Hematopoietic multipotent progenitor cell treated with erythropoietin and hydrocortisone succinate and interleukin-3 and kit ligand, for 8 days (in vitro differentiated cells): ENCODE measurements at regions not wholly inside any gene's neighbourhood (a gene's known extent, or its start where the extent isn't known, plus 50 kb on each side); places are given as distances from the start of the nearest gene placed in this dataset.
"Not testable (repeated sequence)": the region's sequence is repeated elsewhere in the genome, so short reads cannot be mapped to it uniquely, and the experiment has no call there.

Source experiments
- DNase-seq: peaks from one replicate; pipeline ENCODE4 v3.0.0-alpha.2; 2015

GRCh38 chr17:13131225-13131624 lies 113.4 kb upstream of the ELAC2 start:
- DNase-seq, result no peak

DNA sequence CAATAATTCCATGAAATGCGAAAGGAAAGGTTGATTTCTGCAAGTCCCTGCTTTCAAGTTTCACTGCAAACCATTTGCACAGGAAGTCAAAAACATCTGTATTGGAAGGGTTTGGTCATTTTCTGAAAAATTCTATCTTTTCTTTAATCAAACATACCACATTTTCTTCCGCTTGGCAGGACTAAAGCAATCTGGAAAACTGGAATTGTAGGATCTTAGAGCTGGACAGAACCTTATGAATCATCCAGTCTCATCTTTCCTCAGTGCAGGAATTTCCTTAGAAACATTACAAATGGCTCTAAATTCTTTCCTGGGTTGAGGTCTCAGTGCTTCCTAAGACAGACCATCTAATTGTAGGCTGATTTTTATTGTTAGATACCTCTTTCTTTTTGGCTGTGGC lies 111.5 kb upstream of the ELAC2 start:
- no peak for DNase-seq

GRCh38 chr17:13128676-13129075 lies 110.8 kb upstream of the ELAC2 start:
- DNase-seq, result no peak

GRCh38 chr17:13127921-13128602 lies 110.2 kb upstream of the ELAC2 start:
- DNase-seq, result no peak

GRCh38 chr17:13120864-13121263 lies 103.0 kb upstream of the ELAC2 start:
- no peak for DNase-seq

DNA sequence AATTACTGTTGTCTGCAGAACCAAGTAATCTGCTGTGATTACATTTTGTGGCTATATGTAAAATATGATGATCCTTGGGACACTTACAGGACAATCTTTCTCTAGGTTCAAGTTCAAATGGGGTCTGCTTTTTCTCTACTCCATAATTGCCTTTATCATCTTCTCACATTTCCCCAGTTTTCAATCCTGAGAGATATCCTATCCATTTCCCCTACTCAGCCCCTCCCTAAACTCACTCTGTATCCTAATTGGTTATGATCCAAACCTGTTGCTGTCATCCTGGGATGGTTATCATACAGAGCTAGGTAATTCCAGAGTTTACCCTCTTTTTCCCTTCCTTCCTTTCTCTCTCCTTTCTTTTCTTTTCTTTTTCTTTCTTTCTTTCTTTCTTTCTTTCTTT lies 100.5 kb upstream of the ELAC2 start:
- DNase-seq, result no peak

- no peak for DNase-seq
Measured at GRCh38 chr17:13117616-13118015, 99.8 kb upstream of the ELAC2 start.

DNA sequence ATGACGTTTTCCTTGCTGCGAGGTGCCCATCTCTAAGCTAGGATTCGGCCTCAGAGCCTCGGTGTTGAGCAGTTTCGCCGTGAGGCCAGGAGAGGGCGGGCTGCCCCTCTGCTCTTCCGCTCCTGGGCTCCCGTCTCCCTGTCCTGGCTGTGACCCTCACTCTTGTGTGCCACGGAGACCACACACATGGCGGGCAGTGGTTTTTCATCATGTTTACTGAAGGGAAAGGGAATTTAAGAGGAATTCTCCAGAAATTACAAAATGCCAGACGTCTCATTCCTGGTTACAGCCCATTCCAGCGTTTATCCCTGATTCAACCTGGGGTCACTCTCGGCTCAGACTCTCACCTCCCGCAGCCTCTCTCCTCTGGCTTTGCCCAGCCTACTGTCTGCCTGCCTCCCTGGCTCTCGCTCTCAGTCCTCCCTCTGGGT lies 96.8 kb upstream of the ELAC2 start:
- peak; percentile 3 for DNase-seq

- no peak for DNase-seq
Measured at GRCh38 chr17:13113821-13114525, 96.1 kb upstream of the ELAC2 start.

DNA sequence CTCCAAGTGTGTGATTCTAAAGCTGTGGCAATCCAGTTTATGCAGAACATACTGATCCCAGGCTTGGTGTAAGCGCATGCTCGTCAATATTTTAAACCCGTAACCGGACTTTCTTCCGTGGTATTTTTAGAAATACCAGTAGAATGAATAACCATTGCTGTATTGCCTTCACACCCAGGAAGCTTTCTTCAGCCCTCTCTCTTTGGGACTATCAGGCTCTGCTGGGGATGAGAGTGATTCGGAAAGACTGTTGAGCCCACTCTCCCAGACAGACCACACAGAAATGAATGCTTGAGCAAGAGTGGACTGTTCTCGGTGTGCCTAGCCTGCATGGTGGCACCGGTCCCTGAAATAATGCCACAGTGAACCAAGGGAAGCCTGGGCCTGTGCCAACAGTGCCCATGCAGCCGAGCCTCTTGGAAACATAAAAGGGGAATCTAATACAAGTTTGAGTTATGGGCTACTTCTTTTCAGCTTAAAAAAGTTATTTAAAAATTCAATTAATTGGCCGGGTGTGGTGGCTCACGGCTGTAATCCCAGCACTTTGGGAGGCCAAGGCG lies 89.9 kb upstream of the ELAC2 start:
- no peak for DNase-seq

- no peak for DNase-seq
Measured at GRCh38 chr17:13106171-13106570, 88.3 kb upstream of the ELAC2 start.

GRCh38 chr17:13104576-13104975 lies 86.7 kb upstream of the ELAC2 start:
- DNase-seq, result no peak

DNA sequence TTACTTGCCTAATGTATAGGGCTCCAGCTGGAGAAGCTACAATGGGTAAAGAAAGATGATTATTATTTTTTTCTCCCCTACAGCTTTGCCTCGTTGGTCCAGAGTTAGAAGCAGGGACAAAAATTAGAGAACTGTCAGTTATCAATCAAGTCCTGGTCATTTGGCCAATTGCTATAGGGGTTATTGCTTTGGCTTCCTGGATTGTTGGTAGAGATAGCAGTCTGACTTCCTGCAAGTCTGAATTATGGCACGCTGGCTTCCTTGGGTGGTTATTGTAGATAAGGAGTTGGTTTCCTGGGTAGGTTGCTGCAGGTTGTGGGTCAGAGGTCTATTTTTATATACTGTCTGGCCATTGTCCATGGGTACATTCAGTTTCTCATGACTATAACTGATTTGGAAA lies 84.7 kb upstream of the ELAC2 start:
- no peak for DNase-seq

GRCh38 chr17:13099926-13100325 lies 82.1 kb upstream of the ELAC2 start:
- DNase-seq, result no peak

DNA sequence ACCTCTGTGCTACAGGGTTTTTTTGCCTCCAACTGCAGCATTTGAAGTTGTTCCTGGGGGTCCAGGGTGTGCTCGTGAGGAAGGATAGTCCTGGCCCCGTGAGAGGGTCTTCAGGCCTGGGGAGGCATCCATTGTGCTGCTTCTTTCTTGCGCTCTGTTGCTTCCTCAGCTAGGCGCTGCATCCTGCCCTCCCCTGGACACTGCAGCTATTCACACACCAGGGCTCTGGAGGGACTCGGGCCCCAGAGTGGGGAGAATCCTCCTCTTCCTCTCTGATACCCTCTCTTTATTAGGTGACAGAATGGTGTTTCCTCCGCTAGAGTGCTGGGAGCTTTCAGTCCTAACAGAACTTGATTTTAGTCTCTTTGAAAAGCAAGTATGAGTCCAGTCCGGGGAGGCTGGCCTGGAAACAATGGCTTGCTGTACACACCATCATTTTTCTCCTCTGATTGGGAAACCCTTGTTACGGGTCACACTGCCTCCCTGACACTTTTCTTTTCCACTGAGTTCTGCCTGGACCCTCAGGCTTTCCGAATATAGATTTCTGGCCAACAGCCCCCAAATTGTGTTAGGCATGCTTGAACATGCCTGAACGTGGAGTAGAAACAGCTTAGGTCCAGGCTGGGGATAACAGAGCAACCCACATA lies 81.4 kb upstream of the ELAC2 start:
- DNase-seq, result no peak

DNA sequence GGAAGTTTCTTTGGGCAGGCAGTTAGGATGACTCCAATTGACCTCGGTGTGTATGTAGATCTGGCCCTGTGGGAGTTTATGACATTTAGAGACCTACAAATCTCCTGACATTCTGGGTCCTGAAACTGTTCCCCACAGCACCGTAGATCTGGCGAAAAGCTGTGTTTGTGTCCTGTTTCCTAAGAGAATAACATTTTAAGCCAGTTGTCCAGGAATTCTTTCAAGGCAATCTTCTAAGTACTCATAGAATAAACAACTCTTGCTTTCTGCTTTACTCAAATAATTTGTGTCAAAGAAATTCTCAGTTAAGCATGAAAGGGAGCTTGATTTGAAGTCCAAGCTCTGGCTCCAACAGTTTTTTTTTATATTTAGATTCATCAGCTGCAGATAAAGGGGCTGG lies 78.5 kb upstream of the ELAC2 start:
- no peak for DNase-seq

GRCh38 chr17:13092010-13092409 lies 74.2 kb upstream of the ELAC2 start:
- DNase-seq, result not testable (repeated sequence)

DNA sequence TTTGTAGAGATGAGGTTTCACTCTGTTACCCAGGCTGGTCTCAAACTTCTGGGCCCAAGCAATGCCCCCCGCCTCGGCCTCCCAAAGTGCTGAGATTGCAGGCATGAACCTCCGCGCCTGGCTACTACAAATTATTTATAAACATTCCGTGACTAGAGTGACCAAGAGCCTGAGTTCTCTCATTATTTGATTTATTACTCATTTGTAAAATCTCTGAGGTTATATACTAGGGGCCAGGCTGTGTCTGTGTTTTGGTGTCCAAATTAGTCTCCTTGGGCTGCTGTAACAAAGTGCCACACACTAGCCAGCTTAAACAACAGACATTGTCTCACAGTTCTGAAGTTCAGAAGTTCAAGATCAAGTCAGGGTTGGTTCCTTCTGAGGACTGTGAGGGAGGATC lies 70.8 kb upstream of the ELAC2 start:
- no peak for DNase-seq

DNA sequence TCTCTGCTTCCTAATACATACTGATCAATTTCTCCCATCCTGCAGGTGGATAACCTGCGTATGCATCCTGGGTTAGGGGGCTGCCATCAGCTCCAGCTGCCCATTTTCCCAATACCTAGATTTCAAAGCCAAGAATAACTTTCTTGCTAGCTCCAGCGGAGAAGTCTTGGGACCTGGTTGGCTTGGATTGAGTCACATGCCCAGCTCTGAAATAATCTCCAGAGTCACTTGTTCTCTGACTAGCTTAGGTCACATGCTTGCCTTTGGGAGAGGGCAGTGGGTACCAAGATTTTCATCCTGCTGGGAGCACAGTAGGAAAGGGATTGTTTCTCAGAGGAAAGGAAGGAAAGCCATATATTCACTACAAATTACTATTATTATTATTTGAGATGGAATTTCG lies 70.0 kb upstream of the ELAC2 start:
- no peak for DNase-seq

GRCh38 chr17:13086142-13086769 lies 68.4 kb upstream of the ELAC2 start:
- DNase-seq, result no peak

- no peak for DNase-seq
Measured at GRCh38 chr17:13085578-13085977, 67.8 kb upstream of the ELAC2 start.

DNA sequence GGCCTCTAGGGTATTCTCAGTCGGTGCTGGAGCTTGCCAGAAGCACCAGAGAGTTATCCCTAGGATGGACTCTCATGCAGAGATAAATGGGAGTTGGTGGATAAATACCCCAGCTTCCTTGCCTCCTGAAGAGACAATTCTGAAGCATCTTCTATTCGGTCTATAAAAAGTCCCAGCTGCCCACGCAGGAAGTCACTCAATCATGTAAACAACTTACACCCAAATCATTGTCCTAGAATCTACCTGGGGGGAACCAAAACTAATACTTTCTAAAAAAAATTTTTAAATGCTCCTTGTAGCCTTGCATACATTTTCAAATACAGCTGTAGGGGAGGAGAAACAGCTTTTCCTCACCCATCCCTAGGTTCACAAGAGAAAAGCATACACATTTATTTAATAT lies 66.6 kb upstream of the ELAC2 start:
- no peak for DNase-seq

GRCh38 chr17:13078591-13079385 lies 61.0 kb upstream of the ELAC2 start:
- no peak for DNase-seq
